Caki2 (cell line): ENCODE measurements at regions not wholly inside any gene's neighbourhood (a gene's known extent, or its start where the extent isn't known, plus 50 kb on each side); places are given as distances from the start of the nearest gene placed in this dataset.
"Not testable (repeated sequence)": the region's sequence is repeated elsewhere in the genome, so short reads cannot be mapped to it uniquely, and the experiment has no call there.

Experiments used
- DNase-seq: peaks from one replicate; pipeline ENCODE4 v3.0.0-alpha.2; 2015; ENCODE audit warnings: low read depth
- in situ Hi-C: cut with HindIII; loops from 2 replicates; pipeline ENCODE4 v1.10.0; 2016; ENCODE audit warnings: low sequenced_read_pairs, low pct_unique_long_range_greater_than_20kb, mixed read lengths

DNA sequence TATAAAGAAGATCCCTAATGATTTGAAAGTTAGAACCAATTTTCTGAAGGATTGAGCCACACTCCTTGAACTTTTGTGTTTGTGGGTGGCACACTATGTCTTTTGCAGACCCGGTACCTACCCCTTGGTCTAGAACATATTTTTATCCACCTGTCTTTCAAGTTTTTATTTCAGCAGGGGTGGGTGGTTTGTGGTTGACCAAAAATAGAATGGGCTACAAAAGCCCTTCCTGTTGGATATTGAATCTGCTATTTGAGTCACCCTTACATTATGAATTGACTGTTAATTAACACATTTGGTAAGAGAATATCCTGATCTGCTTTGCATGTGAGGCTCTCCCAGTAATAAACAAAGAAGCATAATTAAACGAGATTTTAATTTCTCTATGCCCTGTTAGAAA lies 401.2 kb downstream of the POTEH start:
- in situ Hi-C loops, DNase-seq: not testable (repeated sequence)

DNA sequence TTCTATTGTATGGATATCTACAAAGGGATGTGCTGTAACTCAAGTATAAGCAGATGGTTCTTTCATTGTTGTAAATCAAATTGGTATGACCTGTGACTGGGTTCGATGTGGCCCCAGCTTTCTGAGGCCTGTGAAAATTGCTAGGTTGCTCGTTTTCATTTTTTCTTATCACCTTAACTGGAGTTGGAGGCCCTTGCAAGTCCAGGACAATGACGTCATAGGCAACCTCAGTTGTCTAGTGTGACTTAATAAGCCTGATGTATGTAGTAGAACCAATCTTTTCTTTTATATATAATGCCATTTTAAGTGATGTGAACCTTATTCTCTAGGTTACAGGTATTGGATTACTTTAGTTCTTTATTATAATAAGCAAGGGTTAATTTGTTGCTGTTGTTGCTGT lies 415.3 kb downstream of the POTEH start:
- DNase-seq, in situ Hi-C loops: not testable (repeated sequence)

DNA sequence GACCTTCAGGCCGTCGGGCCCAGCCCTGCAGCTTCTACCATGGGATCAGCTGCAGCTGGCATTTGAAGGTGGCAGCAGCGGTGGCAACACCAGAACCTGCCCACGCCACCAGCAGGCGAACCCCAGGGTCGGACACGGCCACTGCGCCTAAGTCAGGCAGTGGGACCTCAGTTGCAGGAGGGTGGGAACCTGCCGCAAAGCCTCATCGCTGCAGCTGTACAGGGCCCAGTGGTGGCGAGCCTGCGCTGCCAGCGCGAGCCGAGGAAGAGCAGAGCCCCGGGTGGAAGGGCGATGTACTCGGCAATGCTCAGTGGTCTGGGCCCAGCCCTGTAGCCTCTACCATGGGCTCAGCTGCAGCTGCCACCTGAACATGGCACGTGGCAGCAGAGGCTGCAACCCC lies 441.6 kb downstream of the POTEH start:
- DNase-seq, in situ Hi-C loops: not testable (repeated sequence)

DNA sequence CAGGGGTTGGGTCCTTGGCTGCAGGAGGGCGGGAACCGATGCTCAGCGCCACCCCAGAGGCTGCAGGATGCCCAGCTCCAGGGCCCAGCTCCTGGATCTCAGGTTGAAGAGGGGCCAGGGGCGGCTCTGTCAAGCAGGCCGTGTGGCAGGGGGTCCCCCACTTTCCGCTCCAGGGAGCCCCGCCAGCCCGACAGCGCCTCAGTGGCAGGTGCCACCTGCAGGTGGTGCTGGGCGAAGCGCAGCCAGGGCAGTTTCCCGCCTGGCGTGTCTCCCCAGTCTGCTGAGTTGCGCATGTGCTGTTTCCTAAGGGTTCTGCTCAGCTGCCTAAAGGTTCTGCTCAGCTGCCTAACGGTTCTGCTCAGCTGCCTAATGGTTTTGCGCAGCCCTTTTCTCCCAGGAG lies 442.1 kb downstream of the POTEH start:
- in situ Hi-C loops, result no loop called here
- no peak for DNase-seq

DNA sequence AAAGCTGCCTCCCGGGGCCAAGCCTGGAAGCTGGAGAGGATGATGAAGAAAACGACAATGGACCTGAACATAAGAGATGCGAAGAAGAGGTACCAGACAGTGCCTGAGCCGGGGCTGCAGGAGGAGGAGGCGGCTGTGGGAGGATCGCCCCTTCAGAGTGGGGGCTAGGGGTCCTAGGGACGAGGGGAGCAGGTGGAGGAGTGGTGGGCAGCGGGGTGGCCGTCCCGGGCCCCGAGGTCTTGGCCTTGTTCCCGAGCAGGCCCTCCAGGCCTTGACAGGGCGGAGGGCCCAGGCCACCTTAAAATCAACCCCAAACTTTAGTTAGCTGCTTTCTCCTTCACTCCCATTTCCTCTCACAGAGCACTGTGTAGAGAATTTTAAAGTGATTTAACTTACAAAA lies 442.8 kb downstream of the POTEH start:
- DNase-seq, in situ Hi-C loops: not testable (repeated sequence)

DNA sequence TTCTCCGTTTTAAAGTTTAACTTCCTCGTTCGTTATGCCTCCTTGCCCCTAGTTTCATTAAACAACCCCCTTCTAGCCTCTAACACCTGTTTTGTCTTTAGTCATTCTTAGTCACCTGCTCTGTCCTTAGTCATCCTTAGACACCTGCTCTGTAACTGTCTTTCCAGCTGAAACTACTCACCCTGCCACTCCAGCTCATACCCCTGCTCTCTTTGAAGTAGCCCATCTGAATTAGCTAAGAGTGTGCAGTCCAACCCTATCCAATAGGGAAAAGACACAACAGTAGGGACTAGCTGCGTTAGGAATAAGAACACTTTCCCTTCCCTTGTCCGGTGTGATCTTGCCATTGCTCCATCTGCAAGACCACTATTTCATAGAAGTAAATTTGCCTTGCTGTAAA lies 446.5 kb downstream of the CCT8L2 start:
- in situ Hi-C loops, DNase-seq: not testable (repeated sequence)

DNA sequence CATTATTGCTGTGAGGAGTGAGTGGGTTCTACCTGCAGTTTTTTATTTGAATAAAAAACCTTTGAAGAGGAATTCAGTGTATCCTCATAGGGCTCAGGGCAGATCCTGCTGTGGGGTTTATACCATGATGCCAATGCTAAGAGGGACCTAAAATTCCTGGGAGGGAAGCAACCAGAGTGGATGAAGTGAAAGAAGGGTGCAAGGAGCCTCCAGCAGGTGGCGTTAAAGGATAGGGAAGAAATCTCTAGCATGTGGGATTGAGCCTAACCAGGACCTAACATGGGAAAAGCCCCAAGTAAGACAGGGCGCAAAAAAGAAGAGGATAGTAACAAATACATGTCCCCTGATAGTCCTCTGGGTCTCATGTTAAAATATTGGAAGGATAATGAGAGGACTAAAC lies 445.7 kb downstream of the CCT8L2 start:
- DNase-seq, result peak; percentile 13
- in situ Hi-C loops, result not testable (repeated sequence)

DNA sequence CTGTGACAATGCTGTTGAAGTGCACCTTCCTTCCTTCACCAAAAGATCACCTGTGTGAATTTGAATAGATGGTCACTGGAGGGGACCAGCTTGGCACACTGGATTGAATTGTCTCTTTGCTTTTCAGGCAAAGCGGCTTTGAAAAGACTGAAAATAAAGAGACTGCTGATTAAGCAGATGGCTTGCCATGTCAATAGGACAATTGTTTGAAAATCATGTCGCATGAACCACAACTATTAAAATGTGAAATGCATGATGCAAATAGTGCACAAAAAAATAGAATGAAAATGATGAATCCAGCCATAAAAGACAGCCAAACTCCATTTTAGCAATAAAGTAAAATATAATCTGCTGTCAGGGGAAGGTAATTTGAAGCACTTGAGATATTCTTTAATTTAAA lies 415.3 kb downstream of the CCT8L2 start:
- DNase-seq, in situ Hi-C loops: not testable (repeated sequence)

DNA sequence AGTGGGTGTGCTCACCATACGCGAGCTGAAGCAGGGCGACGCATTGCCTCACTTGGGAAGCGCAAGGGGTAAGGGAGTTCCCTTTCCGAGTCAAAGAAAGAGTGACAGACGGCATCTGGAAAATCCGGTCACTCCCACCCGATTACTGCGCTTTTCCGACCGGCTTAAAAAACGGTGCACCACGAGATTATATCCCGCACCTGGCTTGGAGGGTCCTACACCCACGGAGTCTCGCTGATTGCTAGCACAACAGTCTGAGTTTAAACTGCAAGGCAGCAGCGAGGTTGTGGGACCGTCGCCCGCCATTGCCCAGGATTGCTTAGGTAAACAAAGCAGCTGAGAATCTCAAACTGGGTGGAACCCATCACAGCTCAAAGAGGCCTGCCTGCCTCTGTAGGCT lies 408.7 kb downstream of the CCT8L2 start:
- in situ Hi-C loops, result not testable (repeated sequence)

More for the DNA sequence above, 408.7 kb downstream of the CCT8L2 start:
- DNase-seq, result not testable (repeated sequence)
